Heart left ventricle (tissue), 16 donors: ENCODE measurements at regions not wholly inside any gene's neighbourhood (a gene's known extent, or its start where the extent isn't known, plus 50 kb on each side); places are given as distances from the start of the nearest gene placed in this dataset.

Experiments used
- ATAC-seq, 4 donors: fragments of 200-7000 bp; cut with Tn5 transposase; one replicate each; pipeline ENCODE4 v1.9.1; 2020 to 2022; ENCODE audit warnings: moderate library complexity in 4 of 4, mild to moderate bottlenecking in 3 of 4, moderate number of reproducible peaks in 1 of 4
- DNase-seq, 5 donors: peaks; one replicate each; pipeline ENCODE4 v3.0.0-alpha.2; 2020
- H3K27ac ChIP-seq, 12 donors: fragments of 200-600 bp; sonication (generic) in 4 of 12; one replicate each; pipeline versions ENCODE4 v1.5.0 to v1.8.0; 2016 to 2022; ENCODE audit warnings: mild to moderate bottlenecking in 2 of 12
- H3K27me3 ChIP-seq, 9 donors: fragments of 200-600 bp; sonication (generic) in 2 of 9; one replicate each; pipeline versions ENCODE4 v1.5.1 to v1.8.0; 2016 to 2022; ENCODE audit warnings: mild to moderate bottlenecking in 3 of 9
- H3K36me3 ChIP-seq, 9 donors: fragments of 200-600 bp; sonication (generic) in 2 of 9; one replicate each; pipeline versions ENCODE4 v1.5.0 to v1.8.0; 2018 to 2022; ENCODE audit warnings: mild to moderate bottlenecking in 2 of 9
- H3K4me1 ChIP-seq, 12 donors: fragments of 200-600 bp; sonication (generic) in 4 of 12; one replicate each; pipeline versions ENCODE4 v1.5.0 to v1.8.0; 2016 to 2022; ENCODE audit warnings: mild to moderate bottlenecking in 3 of 12
- H3K4me3 ChIP-seq, 12 donors: fragments of 200-600 bp; sonication (generic) in 4 of 12; one replicate each; pipeline versions ENCODE4 v1.5.0 to v1.8.0; 2017 to 2022; ENCODE audit warnings: mild to moderate bottlenecking in 9 of 12, moderate library complexity in 4 of 12
- H3K9me3 ChIP-seq, 12 donors: fragments of 200-600 bp; sonication (generic) in 4 of 12; one replicate each; pipeline versions ENCODE4 v1.5.0 to v1.8.0; 2016 to 2022; ENCODE audit warnings: mild to moderate bottlenecking in 1 of 12
- POLR2A ChIP-seq, 2 donors: fragments of 450-650 bp; IDR thresholded peaks; one replicate each; pipeline ENCODE4 v1.6.1; 2017; ENCODE audit warnings: antibody characterized with exemption in 2 of 2, mild to moderate bottlenecking in 2 of 2, moderate library complexity in 2 of 2
- WGBS, 4 donors: extraction: QIAGEN DNeasy Blood & Tissue Kit in 2 of 4; methylation state at CpG; one replicate each; pipeline versions ENCODE4 v1.1.5 to v1.1.7; 2013 to 2018; 5-methylcytosine and 5-hydroxymethylcytosine counted together
- intact Hi-C, 10 donors: fragments of 100-400 bp; cut with DNase I; formaldehyde crosslinking; loops; one replicate each; pipeline versions ENCODE4 v1.11.1 to v1.14.2; 2022
- TF ChIP-seq, protein P1 (sequence below), 12 donors: fragments of 200-600 bp; sonication (generic) in 4 of 12; IDR thresholded peaks; one replicate each; pipeline versions ENCODE4 v1.5.0 to v1.8.0; 2018 to 2022; ENCODE audit warnings: antibody characterized with exemption in 12 of 12, mild to moderate bottlenecking in 5 of 12
- donor health status: ischemic (EF 13 %, LVEDD 7.1; RV severe dilation, severe dysfunction).
- donor health status: healthy with polysubstance abuse.
- donor health status: DM: no; HTN: yes; CAD: no.
- donor health status: DM: no; HTN: no; CAD: no.
- donor health status: ischemic (EF 25% LVEDD 6.9; RV normal size, moderate dysfunction).
- donor health status: ischemic (EF 25% LVEDD 5.7; RV mildly dilated, moderate dysfunction).
- donor health status: healthy.
- donor health status: DM: yes; HTN: yes; CAD: no.
- donor health status: ischemic (EF 35%, LVEDD 5.7; RV mildly dilated, moderate dysfunction).
- donor health status: nonischemic (EF 11% LVEDD 7.7; RV severe dilation, severe dysfunction).
- donor health status: DM: yes; HTN: yes; CAD: no.
- donor health status: PGD.
- donor health status: ischemic (EF 29% LVEDD 5.4; RV normal size, mild dysfunction).
- donor health status: nonischemic (EF 23%, LVEDD 6.1; RV moderate dilation, normal function).

- Histone ChIP-seq H3K4me3 (no peak overlapping the region), H3K27me3 (no peaks in the 10 kb centered on the region), H3K4me1 (peaks cover 0 to 14% (median 3%) of the 10 kb centered on the region in 12 donors), H3K36me3 (no peaks in the 10 kb centered on the region), H3K9me3 (peaks cover 0 to 5% (median 0%) of the 10 kb centered on the region in 12 donors), H3K27ac (no peak overlapping the region)
- intact Hi-C loops = no loop called here
- 71 to 83% (median 78%) methylated on average over 5 of the region's 5 CpGs for WGBS, 4 donors
- DNase-seq = no peak
- no peak for ATAC-seq
- TF ChIP-seq, protein P1, sequence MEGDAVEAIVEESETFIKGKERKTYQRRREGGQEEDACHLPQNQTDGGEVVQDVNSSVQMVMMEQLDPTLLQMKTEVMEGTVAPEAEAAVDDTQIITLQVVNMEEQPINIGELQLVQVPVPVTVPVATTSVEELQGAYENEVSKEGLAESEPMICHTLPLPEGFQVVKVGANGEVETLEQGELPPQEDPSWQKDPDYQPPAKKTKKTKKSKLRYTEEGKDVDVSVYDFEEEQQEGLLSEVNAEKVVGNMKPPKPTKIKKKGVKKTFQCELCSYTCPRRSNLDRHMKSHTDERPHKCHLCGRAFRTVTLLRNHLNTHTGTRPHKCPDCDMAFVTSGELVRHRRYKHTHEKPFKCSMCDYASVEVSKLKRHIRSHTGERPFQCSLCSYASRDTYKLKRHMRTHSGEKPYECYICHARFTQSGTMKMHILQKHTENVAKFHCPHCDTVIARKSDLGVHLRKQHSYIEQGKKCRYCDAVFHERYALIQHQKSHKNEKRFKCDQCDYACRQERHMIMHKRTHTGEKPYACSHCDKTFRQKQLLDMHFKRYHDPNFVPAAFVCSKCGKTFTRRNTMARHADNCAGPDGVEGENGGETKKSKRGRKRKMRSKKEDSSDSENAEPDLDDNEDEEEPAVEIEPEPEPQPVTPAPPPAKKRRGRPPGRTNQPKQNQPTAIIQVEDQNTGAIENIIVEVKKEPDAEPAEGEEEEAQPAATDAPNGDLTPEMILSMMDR (IDR thresholded peaks at IDR 0.05) = no peak
- TF ChIP-seq POLR2A (IDR thresholded peaks at IDR 0.05) = no peak
Measured at GRCh38 chr9:89835666-89836065, 230.9 kb downstream of the GADD45G start.

DNA sequence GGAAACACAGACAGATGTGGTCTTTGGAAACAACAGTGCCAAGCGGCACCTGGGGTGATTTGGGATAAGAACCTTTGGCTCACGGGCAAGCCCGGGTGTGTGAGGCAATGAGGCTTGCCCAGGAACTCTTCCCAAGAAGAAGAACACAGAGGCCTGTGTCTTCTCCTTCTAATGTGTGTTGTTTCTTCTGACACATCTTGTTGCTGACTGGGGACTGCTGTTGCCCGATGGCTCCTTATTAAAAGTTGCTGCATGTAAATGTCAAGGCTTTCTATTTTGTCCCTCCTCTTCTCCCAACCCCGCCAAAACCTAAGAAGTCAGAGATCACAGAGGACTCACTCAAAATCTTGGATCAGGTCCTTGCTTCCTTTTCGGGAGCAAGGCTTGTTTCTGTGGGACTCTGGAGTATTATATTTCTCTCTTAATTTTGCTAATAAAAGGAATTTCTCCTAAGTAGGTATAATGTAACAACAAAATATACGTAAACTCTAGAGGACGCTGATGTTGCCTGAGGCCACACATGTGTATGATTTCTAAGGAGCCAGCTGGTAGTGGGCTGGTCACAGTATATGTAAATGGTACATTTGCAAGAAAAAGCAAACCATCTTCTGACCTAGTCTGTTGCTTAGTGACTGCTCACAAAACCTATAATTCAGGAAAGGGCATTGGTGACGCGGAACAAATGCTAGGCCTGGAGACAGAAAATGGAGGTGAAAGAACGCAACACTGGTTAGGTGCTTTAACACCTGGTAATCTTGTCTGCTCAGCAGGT is 232.5 kb downstream of the GADD45G start:
- Histone ChIP-seq H3K9me3 (no peaks in the 10 kb centered on the region), H3K36me3 (no peaks in the 10 kb centered on the region), H3K27ac (no peak overlapping the region), H3K4me3 (no peak overlapping the region), H3K4me1 (peaks cover 0 to 14% (median 3%) of the 10 kb centered on the region in 12 donors), H3K27me3 (no peaks in the 10 kb centered on the region)
- ATAC-seq = no peak
- TF ChIP-seq, protein P1 (IDR thresholded peaks at IDR 0.05) = no peak
- no peak for TF ChIP-seq POLR2A (IDR thresholded peaks at IDR 0.05)
- no peak for DNase-seq
- intact Hi-C loops = no loop called here
- WGBS, 4 donors = 79 to 86% (median 83%) methylated on average over 11 of the region's 11 CpGs

DNA sequence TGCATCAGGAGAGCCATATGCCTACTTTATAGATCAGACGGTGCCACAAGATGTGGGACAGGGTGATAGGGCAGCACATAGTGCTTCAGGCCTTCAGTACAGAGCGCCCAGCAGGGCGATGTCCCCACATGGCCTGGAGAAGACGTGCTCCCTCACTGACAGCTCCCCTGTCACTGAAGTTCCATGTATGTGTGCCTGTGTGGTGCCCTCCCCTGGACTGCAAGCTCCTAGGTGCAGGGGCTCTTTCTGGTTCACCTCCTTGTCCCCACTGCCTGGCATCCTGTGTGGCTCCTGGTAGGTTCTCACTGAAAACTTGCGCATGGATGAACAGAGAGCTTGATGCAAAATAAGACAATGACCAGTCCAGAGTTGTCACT is 233.1 kb downstream of the GADD45G start:
- WGBS, 4 donors = 95 to 98% (median 95%) methylated on average over 4 to 5 of the region's 5 CpGs
- TF ChIP-seq POLR2A (IDR thresholded peaks at IDR 0.05) = no peak
- TF ChIP-seq, protein P1 (IDR thresholded peaks at IDR 0.05) = no peak
- Histone ChIP-seq H3K27me3 (no peaks in the 10 kb centered on the region), H3K9me3 (no peaks in the 10 kb centered on the region), H3K4me3 (no peak overlapping the region), H3K4me1 (peaks cover 0 to 14% (median 3%) of the 10 kb centered on the region in 12 donors), H3K36me3 (no peaks in the 10 kb centered on the region), H3K27ac (no peak overlapping the region)
- DNase-seq (no peak), ATAC-seq (no peak)
- intact Hi-C loops = no loop called here

DNA sequence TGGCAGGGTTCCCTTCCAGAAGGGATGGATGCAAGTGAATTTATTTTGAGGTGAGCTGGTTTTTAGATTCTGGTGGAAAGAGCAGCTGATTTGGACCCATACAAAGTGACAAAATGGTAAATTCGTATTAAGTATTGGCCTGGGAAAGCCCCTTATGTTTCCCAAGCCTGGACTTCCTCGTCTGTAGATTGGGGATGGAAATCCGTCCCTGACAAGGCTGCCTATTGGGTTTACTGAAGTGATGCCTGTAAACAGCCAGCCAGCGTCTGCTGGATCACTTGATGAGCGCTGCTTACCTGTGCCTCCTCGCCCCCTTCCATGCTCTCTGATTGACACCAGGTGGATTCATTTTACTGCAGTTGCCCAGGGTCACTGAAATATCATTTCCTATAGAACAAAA is 233.8 kb downstream of the GADD45G start:
- Histone ChIP-seq H3K9me3 (no peaks in the 10 kb centered on the region), H3K27me3 (no peaks in the 10 kb centered on the region), H3K36me3 (no peaks in the 10 kb centered on the region), H3K4me1 (peaks cover 0 to 14% (median 3%) of the 10 kb centered on the region in 12 donors), H3K27ac (no peak overlapping the region), H3K4me3 (no peak overlapping the region)
- no peak for TF ChIP-seq POLR2A (IDR thresholded peaks at IDR 0.05)
- TF ChIP-seq, protein P1 (IDR thresholded peaks at IDR 0.05) = no peak
- no peak for ATAC-seq
- WGBS, 4 donors = 85 to 93% (median 88%) methylated on average over 6 of the region's 6 CpGs
- no peak for DNase-seq
- intact Hi-C loops = no loop called here
